Peyer's patch (tissue), 4 donors: ENCODE measurements at regions not wholly inside any gene's neighbourhood (a gene's known extent, or its start where the extent isn't known, plus 50 kb on each side); places are given as distances from the start of the nearest gene placed in this dataset.
A peak's percentile ranks its signal among the peaks of the same experiment; 100 is the strongest.

Experiments
- DNase-seq, 3 donors: peaks; one replicate each; pipeline ENCODE4 v3.0.0-alpha.2; 2017 to 2019
- H3K27ac ChIP-seq, 4 donors: fragments of 200-600 bp; sonication (generic); one replicate each; pipeline ENCODE4 v1.5.1; 2016 to 2019
- H3K27me3 ChIP-seq, 2 donors: fragments of 200-600 bp; sonication (generic); one replicate each; pipeline ENCODE4 v1.5.1; 2019
- H3K36me3 ChIP-seq, 3 donors: fragments of 200-600 bp; sonication (generic); one replicate each; pipeline ENCODE4 v1.5.1; 2016 to 2019
- H3K4me1 ChIP-seq, 4 donors: fragments of 200-600 bp; sonication (generic); one replicate each; pipeline ENCODE4 v1.5.1; 2016 to 2019
- H3K4me3 ChIP-seq, 4 donors: fragments of 200-600 bp; sonication (generic); 1 replicate in 3 of 4; 2 replicates in 1 of 4; pipeline ENCODE4 v1.5.1; 2016 to 2019; ENCODE audit warnings: mild to moderate bottlenecking in 1 of 4
- H3K9me3 ChIP-seq, 4 donors: fragments of 200-600 bp; sonication (generic); one replicate each; pipeline ENCODE4 v1.5.1; 2016 to 2019; ENCODE audit warnings: mild to moderate bottlenecking in 1 of 4
- POLR2A ChIP-seq, 2 donors: fragments of 450-650 bp; IDR thresholded peaks; one replicate each; pipeline ENCODE4 v1.5.1; 2017; ENCODE audit warnings: antibody characterized with exemption in 2 of 2, mild to moderate bottlenecking in 2 of 2, moderate library complexity in 2 of 2
- TF ChIP-seq, protein P1 (sequence below), 6 experiments: fragments of 450-650 bp in 4 of 6; fragments of 200-600 bp in 2 of 6; sonication (generic) in 1 of 6; IDR thresholded peaks; one replicate each; pipeline ENCODE4 v1.5.1; 2017 to 2019; ENCODE audit warnings: antibody characterized with exemption in 6 of 6, mild to moderate bottlenecking in 3 of 6, moderate library complexity in 1 of 6

- no peak for TF ChIP-seq POLR2A (IDR thresholded peaks at IDR 0.05)
- TF ChIP-seq, protein P1, sequence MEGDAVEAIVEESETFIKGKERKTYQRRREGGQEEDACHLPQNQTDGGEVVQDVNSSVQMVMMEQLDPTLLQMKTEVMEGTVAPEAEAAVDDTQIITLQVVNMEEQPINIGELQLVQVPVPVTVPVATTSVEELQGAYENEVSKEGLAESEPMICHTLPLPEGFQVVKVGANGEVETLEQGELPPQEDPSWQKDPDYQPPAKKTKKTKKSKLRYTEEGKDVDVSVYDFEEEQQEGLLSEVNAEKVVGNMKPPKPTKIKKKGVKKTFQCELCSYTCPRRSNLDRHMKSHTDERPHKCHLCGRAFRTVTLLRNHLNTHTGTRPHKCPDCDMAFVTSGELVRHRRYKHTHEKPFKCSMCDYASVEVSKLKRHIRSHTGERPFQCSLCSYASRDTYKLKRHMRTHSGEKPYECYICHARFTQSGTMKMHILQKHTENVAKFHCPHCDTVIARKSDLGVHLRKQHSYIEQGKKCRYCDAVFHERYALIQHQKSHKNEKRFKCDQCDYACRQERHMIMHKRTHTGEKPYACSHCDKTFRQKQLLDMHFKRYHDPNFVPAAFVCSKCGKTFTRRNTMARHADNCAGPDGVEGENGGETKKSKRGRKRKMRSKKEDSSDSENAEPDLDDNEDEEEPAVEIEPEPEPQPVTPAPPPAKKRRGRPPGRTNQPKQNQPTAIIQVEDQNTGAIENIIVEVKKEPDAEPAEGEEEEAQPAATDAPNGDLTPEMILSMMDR (IDR thresholded peaks at IDR 0.05): no peak
- Histone ChIP-seq H3K4me3 (no peak overlapping the region), H3K9me3 (no peaks in the 10 kb centered on the region), H3K36me3 (no peaks in the 10 kb centered on the region), H3K27ac (no peak overlapping the region), H3K27me3 (no peaks in the 10 kb centered on the region), H3K4me1 (no peaks in the 10 kb centered on the region)
- no peak for DNase-seq
These were observed 644.5 kb downstream of the KCTD16 start for GRCh38 chr5:144815131-144815530.

DNA sequence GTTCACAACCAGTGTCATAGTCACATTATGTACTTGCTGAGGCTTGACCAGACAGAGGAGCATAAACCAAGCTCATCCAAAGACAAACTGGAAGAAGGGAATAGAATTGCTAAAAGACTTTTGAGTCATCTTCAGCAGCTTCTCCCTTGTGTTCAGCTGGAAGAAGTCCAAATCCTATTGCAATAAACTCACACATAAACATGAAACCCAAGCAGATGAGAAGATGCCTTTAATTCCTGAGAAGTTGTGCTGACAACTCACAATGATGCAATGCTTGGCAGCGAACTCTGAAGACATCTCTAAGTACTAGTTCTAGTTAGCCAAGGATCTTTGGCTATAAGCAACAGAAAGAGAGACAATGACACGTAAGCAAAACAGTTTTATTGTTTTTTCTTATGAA, 642.1 kb downstream of the KCTD16 start:
- H3K4me3 ChIP-seq: no peak overlapping the region
- H3K27me3 ChIP-seq: no peaks in the 10 kb centered on the region
- peak in 1 of 3 donors; percentile 51 for DNase-seq
- no peaks in the 10 kb centered on the region for H3K36me3 ChIP-seq
- no peak overlapping the region for H3K27ac ChIP-seq
- H3K4me1 ChIP-seq: no peaks in the 10 kb centered on the region
- TF ChIP-seq, protein P1 (IDR thresholded peaks at IDR 0.05): no peak
- no peaks in the 10 kb centered on the region for H3K9me3 ChIP-seq

DNA sequence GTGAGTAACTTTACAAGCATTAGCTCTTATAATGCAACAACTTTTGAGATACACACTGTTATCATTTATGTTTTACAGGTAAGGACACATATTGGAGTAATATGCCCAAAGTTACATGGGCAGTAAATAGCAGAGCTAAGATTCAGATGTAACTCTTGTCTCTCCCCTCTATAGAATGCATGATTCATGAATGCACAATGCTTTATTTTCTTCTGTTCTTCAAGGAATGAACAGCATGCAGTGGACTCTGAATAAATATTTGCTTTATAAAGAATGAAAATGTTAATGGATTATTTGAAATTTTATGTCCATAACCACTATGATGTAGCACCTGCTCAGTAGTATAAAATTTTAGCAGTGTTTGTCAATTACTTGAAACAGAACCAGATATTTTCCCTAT, 629.5 kb downstream of the KCTD16 start:
- DNase-seq: no peak
- H3K4me3 ChIP-seq: no peak overlapping the region
- H3K9me3 ChIP-seq: no peaks in the 10 kb centered on the region
- no peaks in the 10 kb centered on the region for H3K36me3 ChIP-seq
- no peaks in the 10 kb centered on the region for H3K4me1 ChIP-seq
- no peaks in the 10 kb centered on the region for H3K27me3 ChIP-seq
- no peak overlapping the region for H3K27ac ChIP-seq
- no peak for TF ChIP-seq POLR2A (IDR thresholded peaks at IDR 0.05)
- TF ChIP-seq, protein P1 (IDR thresholded peaks at IDR 0.05): no peak

DNA sequence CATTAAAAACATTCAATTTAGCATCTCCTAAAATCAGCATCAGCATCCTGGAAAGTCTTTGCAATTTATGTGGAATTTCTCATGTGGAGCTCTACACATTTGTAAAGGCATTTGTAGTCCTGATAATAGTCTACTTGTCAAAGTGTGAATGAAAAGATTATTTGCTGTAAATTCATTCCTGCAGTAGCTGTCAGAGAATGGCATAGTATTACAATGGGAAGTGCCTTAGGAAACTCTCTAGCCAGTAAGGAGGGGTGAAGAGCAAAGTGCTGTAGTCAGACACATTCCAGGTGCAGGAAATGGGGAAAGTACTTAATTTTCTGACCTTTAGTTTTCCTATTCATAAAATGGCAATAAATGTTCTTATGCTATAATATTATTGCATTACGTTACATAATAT, 627.9 kb downstream of the KCTD16 start:
- no peak overlapping the region for H3K27ac ChIP-seq
- H3K27me3 ChIP-seq: no peaks in the 10 kb centered on the region
- DNase-seq: no peak
- no peaks in the 10 kb centered on the region for H3K36me3 ChIP-seq
- TF ChIP-seq POLR2A (IDR thresholded peaks at IDR 0.05): no peak
- TF ChIP-seq, protein P1 (IDR thresholded peaks at IDR 0.05): no peak
- no peaks in the 10 kb centered on the region for H3K4me1 ChIP-seq
- H3K9me3 ChIP-seq: no peaks in the 10 kb centered on the region
- no peak overlapping the region for H3K4me3 ChIP-seq

- DNase-seq: no peak
- Histone ChIP-seq H3K9me3 (no peaks in the 10 kb centered on the region), H3K36me3 (no peaks in the 10 kb centered on the region), H3K4me1 (no peaks in the 10 kb centered on the region), H3K4me3 (no peak overlapping the region), H3K27me3 (no peaks in the 10 kb centered on the region), H3K27ac (no peak overlapping the region)
- no peak for TF ChIP-seq POLR2A (IDR thresholded peaks at IDR 0.05)
- TF ChIP-seq, protein P1 (IDR thresholded peaks at IDR 0.05): no peak
These were observed 624.2 kb downstream of the KCTD16 start for GRCh38 chr5:144794922-144795321.

GRCh38 chr5:144788556-144788955, 617.9 kb downstream of the KCTD16 start:
- Histone ChIP-seq H3K27ac (no peak overlapping the region), H3K4me1 (no peaks in the 10 kb centered on the region), H3K27me3 (no peaks in the 10 kb centered on the region), H3K36me3 (no peaks in the 10 kb centered on the region), H3K9me3 (no peaks in the 10 kb centered on the region), H3K4me3 (no peak overlapping the region)
- no peak for DNase-seq
- TF ChIP-seq, protein P1 (IDR thresholded peaks at IDR 0.05): no peak
- TF ChIP-seq POLR2A (IDR thresholded peaks at IDR 0.05): no peak
